ENCODE measurements at regions not wholly inside any gene's neighbourhood (a gene's known extent, or its start where the extent isn't known, plus 50 kb on each side); places are given as distances from the start of the nearest gene placed in this dataset.
"Not testable (repeated sequence)": the region's sequence is repeated elsewhere in the genome, so short reads cannot be mapped to it uniquely, and the experiment has no call there.

DNA sequence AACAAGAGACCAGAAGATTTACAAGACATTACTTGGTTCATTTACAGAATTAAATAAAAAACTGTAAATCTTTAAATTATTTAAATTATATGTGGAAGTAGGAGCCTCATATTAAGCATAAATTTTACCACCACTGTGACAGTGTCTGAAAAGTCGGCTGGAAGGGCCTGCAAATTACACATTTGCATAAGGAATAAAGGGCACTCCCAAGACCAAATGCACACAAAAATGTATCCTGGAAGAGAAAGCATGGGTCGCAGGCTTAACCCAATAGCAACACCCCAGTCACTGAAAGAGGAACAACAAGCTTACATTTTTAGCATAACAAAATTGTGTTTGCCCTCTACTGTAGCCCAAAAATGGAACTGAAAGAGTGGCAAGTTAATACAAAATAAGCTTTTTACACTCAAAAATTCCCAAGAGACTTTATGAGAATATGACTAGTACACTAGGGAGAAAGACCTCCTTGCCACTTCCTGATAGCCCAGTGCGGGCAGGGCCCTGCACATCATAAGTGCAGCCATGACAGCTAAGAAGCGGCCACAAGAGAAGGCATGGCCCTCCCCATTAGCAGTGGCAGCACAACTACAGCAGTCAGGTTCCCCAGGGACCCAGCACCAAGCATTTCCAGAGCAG is 482.0 kb downstream of the DTWD2 start:
- no peaks in the 10 kb centered on the region for H3K27me3 ChIP-seq (ENCODE audit: insufficient read depth, low read length)
- no peak overlapping the region for H2BK5ac ChIP-seq (ENCODE audit: insufficient read length, low read length)
- H3K23ac ChIP-seq (ENCODE audit: insufficient read length, low read depth, low read length), result no peak overlapping the region
- no peak overlapping the region for H3K4me2 ChIP-seq (ENCODE audit: insufficient read depth, insufficient read length, low read length)
- no peak overlapping the region for H2BK120ac ChIP-seq (ENCODE audit: low read depth, low read length, poor library complexity, severe bottlenecking)
- H4K20me1 ChIP-seq (ENCODE audit: control insufficient read depth, insufficient read depth, insufficient read length), result no peaks in the 10 kb centered on the region
- H2BK12ac ChIP-seq (ENCODE audit: insufficient read length, low read depth, low read length), result no peak overlapping the region
- no peaks in the 10 kb centered on the region for H3K9me3 ChIP-seq (ENCODE audit: control insufficient read depth, low read depth, low read length)
- no peak overlapping the region for H3T11ph ChIP-seq (ENCODE audit: low read length)
- no peak overlapping the region for H3K27ac ChIP-seq (ENCODE audit: insufficient read length, low read depth, low read length)
- TF ChIP-seq, protein P1, sequence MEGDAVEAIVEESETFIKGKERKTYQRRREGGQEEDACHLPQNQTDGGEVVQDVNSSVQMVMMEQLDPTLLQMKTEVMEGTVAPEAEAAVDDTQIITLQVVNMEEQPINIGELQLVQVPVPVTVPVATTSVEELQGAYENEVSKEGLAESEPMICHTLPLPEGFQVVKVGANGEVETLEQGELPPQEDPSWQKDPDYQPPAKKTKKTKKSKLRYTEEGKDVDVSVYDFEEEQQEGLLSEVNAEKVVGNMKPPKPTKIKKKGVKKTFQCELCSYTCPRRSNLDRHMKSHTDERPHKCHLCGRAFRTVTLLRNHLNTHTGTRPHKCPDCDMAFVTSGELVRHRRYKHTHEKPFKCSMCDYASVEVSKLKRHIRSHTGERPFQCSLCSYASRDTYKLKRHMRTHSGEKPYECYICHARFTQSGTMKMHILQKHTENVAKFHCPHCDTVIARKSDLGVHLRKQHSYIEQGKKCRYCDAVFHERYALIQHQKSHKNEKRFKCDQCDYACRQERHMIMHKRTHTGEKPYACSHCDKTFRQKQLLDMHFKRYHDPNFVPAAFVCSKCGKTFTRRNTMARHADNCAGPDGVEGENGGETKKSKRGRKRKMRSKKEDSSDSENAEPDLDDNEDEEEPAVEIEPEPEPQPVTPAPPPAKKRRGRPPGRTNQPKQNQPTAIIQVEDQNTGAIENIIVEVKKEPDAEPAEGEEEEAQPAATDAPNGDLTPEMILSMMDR (conservative IDR thresholded peaks at IDR 0.05), result no peak
- peaks cover 2% of the 10 kb centered on the region for H3K23me2 ChIP-seq (ENCODE audit: insufficient read length, low read depth, low read length, poor library complexity, severe bottlenecking)
- no peak overlapping the region for H3K4ac ChIP-seq (ENCODE audit: low read depth, low read length)
- H3K4me1 ChIP-seq (ENCODE audit: insufficient read depth, low read length), result no peaks in the 10 kb centered on the region
- no CpG with 5 or more reads among the region's 4 CpGs for WGBS (ENCODE audit: extremely low coverage, insufficient read length, low lambda C conversion rate)
- H4K8ac ChIP-seq (replicated peaks; ENCODE audit: insufficient read length, low read depth, low read length), result no peak overlapping the region
- no peak overlapping the region for H3K9ac ChIP-seq (ENCODE audit: extremely low read depth, insufficient read length, low read length)
- H3K36me3 Mint-ChIP-seq (ENCODE audit: insufficient read depth in 1 of 3, low read depth in 3 of 3), result peaks cover 5 to 32% (median 6%) of the 10 kb centered on the region in 3 experiments
- no peak for DNase-seq
- no peaks in the 10 kb centered on the region for H3K79me1 ChIP-seq (ENCODE audit: insufficient read depth, low read depth, low read length, poor library complexity, severe bottlenecking)
- no peak overlapping the region for H3K14ac ChIP-seq (ENCODE audit: insufficient read depth, low read length)
- H3K56ac ChIP-seq (ENCODE audit: insufficient read length, low read depth, low read length), result no peak overlapping the region
- no peak overlapping the region for H3K4me3 Mint-ChIP-seq
- no peak overlapping the region for H2AK5ac ChIP-seq (ENCODE audit: insufficient read length, low read length)
- H2BK20ac ChIP-seq (ENCODE audit: low read depth, low read length, poor library complexity, severe bottlenecking), result no peak overlapping the region
- no peaks in the 10 kb centered on the region for H3K4me1 Mint-ChIP-seq
- no peak overlapping the region for H4K5ac ChIP-seq (ENCODE audit: insufficient read length, low read depth, low read length)
- H4K91ac ChIP-seq (ENCODE audit: insufficient read length, low read depth, low read length), result no peak overlapping the region
- H2BK15ac ChIP-seq (ENCODE audit: low read depth, low read length), result no peak overlapping the region
- no peak overlapping the region for H3K27ac Mint-ChIP-seq
- no peak overlapping the region for H3K18ac ChIP-seq (ENCODE audit: insufficient read length, low read depth, low read length)
- no peak overlapping the region for H2AFZ ChIP-seq (ENCODE audit: low read length)
- no peaks in the 10 kb centered on the region for H3K27me3 Mint-ChIP-seq (ENCODE audit: low read depth)
- H3K9me3 Mint-ChIP-seq, result peaks cover 23% of the 10 kb centered on the region in 2 experiments
- no peaks in the 10 kb centered on the region for H3K79me2 ChIP-seq (ENCODE audit: insufficient read depth, low read length)

DNA sequence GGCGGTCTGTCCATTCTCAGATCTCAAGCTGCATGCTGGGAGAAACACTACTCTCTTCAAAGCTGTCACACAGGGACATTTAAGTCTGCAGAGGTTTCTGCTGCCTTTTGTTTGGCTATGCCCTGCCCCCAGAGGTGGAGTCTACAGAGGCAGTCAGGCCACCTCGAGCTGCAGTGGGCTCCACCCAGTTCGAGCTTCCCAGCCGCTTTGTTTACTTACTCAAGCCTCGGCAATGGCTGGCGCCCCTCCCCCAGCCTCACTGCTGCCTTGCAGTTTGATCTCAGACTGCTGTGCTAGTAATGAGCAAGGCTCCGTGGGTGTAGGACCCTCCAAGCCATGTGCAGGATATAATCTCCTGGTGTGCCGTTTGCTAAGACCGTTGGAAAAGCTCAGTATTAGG is 486.1 kb downstream of the DTWD2 start:
- H2BK20ac ChIP-seq (ENCODE audit: low read depth, low read length, poor library complexity, severe bottlenecking); H2BK15ac ChIP-seq (ENCODE audit: low read depth, low read length); H4K91ac ChIP-seq (ENCODE audit: insufficient read length, low read depth, low read length); H3K79me2 ChIP-seq (ENCODE audit: insufficient read depth, low read length); H3K27ac Mint-ChIP-seq; H3K4me3 Mint-ChIP-seq; H2BK120ac ChIP-seq (ENCODE audit: low read depth, low read length, poor library complexity, severe bottlenecking); H3K27me3 Mint-ChIP-seq (ENCODE audit: low read depth); H3K23ac ChIP-seq (ENCODE audit: insufficient read length, low read depth, low read length); DNase-seq; H3K27me3 ChIP-seq (ENCODE audit: insufficient read depth, low read length); H3K27ac ChIP-seq (ENCODE audit: insufficient read length, low read depth, low read length); H3K18ac ChIP-seq (ENCODE audit: insufficient read length, low read depth, low read length); H4K8ac ChIP-seq (replicated peaks; ENCODE audit: insufficient read length, low read depth, low read length); H3T11ph ChIP-seq (ENCODE audit: low read length); H4K20me1 ChIP-seq (ENCODE audit: control insufficient read depth, insufficient read depth, insufficient read length); H2BK5ac ChIP-seq (ENCODE audit: insufficient read length, low read length); H3K9me3 ChIP-seq (ENCODE audit: control insufficient read depth, low read depth, low read length); H2AFZ ChIP-seq (ENCODE audit: low read length); H3K79me1 ChIP-seq (ENCODE audit: insufficient read depth, low read depth, low read length, poor library complexity, severe bottlenecking); H4K5ac ChIP-seq (ENCODE audit: insufficient read length, low read depth, low read length); H3K4me2 ChIP-seq (ENCODE audit: insufficient read depth, insufficient read length, low read length); H3K4me1 ChIP-seq (ENCODE audit: insufficient read depth, low read length); H3K4ac ChIP-seq (ENCODE audit: low read depth, low read length); H3K56ac ChIP-seq (ENCODE audit: insufficient read length, low read depth, low read length); H2BK12ac ChIP-seq (ENCODE audit: insufficient read length, low read depth, low read length); H3K23me2 ChIP-seq (ENCODE audit: insufficient read length, low read depth, low read length, poor library complexity, severe bottlenecking); H3K9ac ChIP-seq (ENCODE audit: extremely low read depth, insufficient read length, low read length); H3K4me1 Mint-ChIP-seq; H3K14ac ChIP-seq (ENCODE audit: insufficient read depth, low read length); H2AK5ac ChIP-seq (ENCODE audit: insufficient read length, low read length): not testable (repeated sequence)
- whole genome bisulfite sequencing (ENCODE audit: extremely low coverage, insufficient read length, low lambda C conversion rate), result no CpG with 5 or more reads among the region's 9 CpGs
- Mint-ChIP-seq H3K9me3 (peaks cover 25 to 30% of the 10 kb centered on the region in 2 experiments), H3K36me3 (ENCODE audit: insufficient read depth in 1 of 3, low read depth in 3 of 3) (peaks cover 6 to 34% (median 8%) of the 10 kb centered on the region in 3 experiments)
